ENCODE measurements at regions not wholly inside any gene's neighbourhood (a gene's known extent, or its start where the extent isn't known, plus 50 kb on each side); places are given as distances from the start of the nearest gene placed in this dataset.

DNA sequence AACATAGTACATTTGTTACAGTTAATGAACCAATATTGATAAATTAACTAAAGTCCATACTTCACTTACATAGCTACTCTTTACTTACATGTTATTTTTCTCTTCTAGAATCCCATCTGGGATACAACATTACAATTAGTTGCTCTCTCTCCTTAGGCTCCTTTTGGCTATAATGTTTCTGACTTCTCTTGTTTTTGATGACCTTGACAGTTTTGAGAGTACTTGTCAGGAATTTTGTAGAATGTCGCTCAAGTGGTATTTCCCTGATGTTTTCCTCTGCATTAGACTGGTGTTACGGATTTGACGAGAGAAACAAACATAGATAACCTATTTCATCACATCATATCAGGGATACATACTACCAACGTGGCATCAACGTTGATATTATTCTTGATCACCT, 925.4 kb upstream of the TMPRSS15 start:
- TF ChIP-seq, protein P1, sequence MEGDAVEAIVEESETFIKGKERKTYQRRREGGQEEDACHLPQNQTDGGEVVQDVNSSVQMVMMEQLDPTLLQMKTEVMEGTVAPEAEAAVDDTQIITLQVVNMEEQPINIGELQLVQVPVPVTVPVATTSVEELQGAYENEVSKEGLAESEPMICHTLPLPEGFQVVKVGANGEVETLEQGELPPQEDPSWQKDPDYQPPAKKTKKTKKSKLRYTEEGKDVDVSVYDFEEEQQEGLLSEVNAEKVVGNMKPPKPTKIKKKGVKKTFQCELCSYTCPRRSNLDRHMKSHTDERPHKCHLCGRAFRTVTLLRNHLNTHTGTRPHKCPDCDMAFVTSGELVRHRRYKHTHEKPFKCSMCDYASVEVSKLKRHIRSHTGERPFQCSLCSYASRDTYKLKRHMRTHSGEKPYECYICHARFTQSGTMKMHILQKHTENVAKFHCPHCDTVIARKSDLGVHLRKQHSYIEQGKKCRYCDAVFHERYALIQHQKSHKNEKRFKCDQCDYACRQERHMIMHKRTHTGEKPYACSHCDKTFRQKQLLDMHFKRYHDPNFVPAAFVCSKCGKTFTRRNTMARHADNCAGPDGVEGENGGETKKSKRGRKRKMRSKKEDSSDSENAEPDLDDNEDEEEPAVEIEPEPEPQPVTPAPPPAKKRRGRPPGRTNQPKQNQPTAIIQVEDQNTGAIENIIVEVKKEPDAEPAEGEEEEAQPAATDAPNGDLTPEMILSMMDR (IDR thresholded peaks at IDR 0.05) = no peak
- TF ChIP-seq POLR2AphosphoS5 (IDR thresholded peaks at IDR 0.05; ENCODE audit: low read depth, low read length) = no peak
- TF ChIP-seq, protein P2, sequence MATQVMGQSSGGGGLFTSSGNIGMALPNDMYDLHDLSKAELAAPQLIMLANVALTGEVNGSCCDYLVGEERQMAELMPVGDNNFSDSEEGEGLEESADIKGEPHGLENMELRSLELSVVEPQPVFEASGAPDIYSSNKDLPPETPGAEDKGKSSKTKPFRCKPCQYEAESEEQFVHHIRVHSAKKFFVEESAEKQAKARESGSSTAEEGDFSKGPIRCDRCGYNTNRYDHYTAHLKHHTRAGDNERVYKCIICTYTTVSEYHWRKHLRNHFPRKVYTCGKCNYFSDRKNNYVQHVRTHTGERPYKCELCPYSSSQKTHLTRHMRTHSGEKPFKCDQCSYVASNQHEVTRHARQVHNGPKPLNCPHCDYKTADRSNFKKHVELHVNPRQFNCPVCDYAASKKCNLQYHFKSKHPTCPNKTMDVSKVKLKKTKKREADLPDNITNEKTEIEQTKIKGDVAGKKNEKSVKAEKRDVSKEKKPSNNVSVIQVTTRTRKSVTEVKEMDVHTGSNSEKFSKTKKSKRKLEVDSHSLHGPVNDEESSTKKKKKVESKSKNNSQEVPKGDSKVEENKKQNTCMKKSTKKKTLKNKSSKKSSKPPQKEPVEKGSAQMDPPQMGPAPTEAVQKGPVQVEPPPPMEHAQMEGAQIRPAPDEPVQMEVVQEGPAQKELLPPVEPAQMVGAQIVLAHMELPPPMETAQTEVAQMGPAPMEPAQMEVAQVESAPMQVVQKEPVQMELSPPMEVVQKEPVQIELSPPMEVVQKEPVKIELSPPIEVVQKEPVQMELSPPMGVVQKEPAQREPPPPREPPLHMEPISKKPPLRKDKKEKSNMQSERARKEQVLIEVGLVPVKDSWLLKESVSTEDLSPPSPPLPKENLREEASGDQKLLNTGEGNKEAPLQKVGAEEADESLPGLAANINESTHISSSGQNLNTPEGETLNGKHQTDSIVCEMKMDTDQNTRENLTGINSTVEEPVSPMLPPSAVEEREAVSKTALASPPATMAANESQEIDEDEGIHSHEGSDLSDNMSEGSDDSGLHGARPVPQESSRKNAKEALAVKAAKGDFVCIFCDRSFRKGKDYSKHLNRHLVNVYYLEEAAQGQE (IDR thresholded peaks at IDR 0.05; ENCODE audit: insufficient read depth in 1 of 2, low read depth in 2 of 2, low read length in 1 of 2) = no peak
- TF ChIP-seq TCF7L2 (IDR thresholded peaks at IDR 0.05; ENCODE audit: low read depth, low read length) = no peak
- TF ChIP-seq SIN3A (IDR thresholded peaks at IDR 0.05; ENCODE audit: borderline replicate concordance, insufficient read depth, low read depth, low read length) = no peak
